ENCODE measurements at regions not wholly inside any gene's neighbourhood (a gene's known extent, or its start where the extent isn't known, plus 50 kb on each side); places are given as distances from the start of the nearest gene placed in this dataset.

- TF ChIP-seq, protein P1, sequence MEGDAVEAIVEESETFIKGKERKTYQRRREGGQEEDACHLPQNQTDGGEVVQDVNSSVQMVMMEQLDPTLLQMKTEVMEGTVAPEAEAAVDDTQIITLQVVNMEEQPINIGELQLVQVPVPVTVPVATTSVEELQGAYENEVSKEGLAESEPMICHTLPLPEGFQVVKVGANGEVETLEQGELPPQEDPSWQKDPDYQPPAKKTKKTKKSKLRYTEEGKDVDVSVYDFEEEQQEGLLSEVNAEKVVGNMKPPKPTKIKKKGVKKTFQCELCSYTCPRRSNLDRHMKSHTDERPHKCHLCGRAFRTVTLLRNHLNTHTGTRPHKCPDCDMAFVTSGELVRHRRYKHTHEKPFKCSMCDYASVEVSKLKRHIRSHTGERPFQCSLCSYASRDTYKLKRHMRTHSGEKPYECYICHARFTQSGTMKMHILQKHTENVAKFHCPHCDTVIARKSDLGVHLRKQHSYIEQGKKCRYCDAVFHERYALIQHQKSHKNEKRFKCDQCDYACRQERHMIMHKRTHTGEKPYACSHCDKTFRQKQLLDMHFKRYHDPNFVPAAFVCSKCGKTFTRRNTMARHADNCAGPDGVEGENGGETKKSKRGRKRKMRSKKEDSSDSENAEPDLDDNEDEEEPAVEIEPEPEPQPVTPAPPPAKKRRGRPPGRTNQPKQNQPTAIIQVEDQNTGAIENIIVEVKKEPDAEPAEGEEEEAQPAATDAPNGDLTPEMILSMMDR (IDR thresholded peaks at IDR 0.05; ENCODE audit: control extremely low read depth in 1 of 3, insufficient read depth in 1 of 3, low read depth in 1 of 3, low read length in 3 of 3), result no peak
- TF ChIP-seq YY1 (IDR thresholded peaks at IDR 0.05; ENCODE audit: low read depth, low read length) (no peak), RBBP5 (IDR thresholded peaks at IDR 0.05; ENCODE audit: borderline replicate concordance, low read depth, low read length) (no peak), BCL11A (IDR thresholded peaks at IDR 0.05; ENCODE audit: low read depth in 2 of 2, low read length in 2 of 2) (no peak), MAX (IDR thresholded peaks at IDR 0.05) (no peak), ZNF274 (IDR thresholded peaks at IDR 0.05; ENCODE audit: borderline replicate concordance, extremely low read depth, low read length) (no peak), HDAC2 (IDR thresholded peaks at IDR 0.05; ENCODE audit: borderline replicate concordance in 1 of 2, low read depth in 2 of 2, low read length in 2 of 2) (no peak), ATF3 (IDR thresholded peaks at IDR 0.05; ENCODE audit: insufficient read depth, low read depth, low read length) (no peak), TAF1 (IDR thresholded peaks at IDR 0.05; ENCODE audit: low read depth, low read length) (no peak), POLR2A (IDR thresholded peaks at IDR 0.05; ENCODE audit: control extremely low read depth in 1 of 2, low read depth in 2 of 2, low read length in 2 of 2) (no peak), JUND (IDR thresholded peaks at IDR 0.05; ENCODE audit: low read length) (no peak), POLR2AphosphoS5 (IDR thresholded peaks at IDR 0.05; ENCODE audit: low read depth, low read length) (no peak), CBX8 (IDR thresholded peaks at IDR 0.05; ENCODE audit: borderline replicate concordance, low read depth, low read length) (no peak), FOSL1 (IDR thresholded peaks at IDR 0.05; ENCODE audit: insufficient read depth, low read depth, low read length) (no peak)
Observed at GRCh38 chr13:105948143-105948542, 587.3 kb downstream of the EFNB2 start.
